SH-SY5Y (cell line): ENCODE measurements at regions not wholly inside any gene's neighbourhood (a gene's known extent, or its start where the extent isn't known, plus 50 kb on each side); places are given as distances from the start of the nearest gene placed in this dataset.

Source experiments
- GATA2 ChIP-seq: IDR thresholded peaks from 2 replicates; pipeline ENCODE4 v1.6.1; 2011; ENCODE audit warnings: mild to moderate bottlenecking, low read depth, low read length
- GATA3 ChIP-seq: IDR thresholded peaks from 2 replicates; pipeline ENCODE4 v1.6.1; 2011; ENCODE audit warnings: low read depth, mild to moderate bottlenecking, low read length, moderate library complexity

DNA sequence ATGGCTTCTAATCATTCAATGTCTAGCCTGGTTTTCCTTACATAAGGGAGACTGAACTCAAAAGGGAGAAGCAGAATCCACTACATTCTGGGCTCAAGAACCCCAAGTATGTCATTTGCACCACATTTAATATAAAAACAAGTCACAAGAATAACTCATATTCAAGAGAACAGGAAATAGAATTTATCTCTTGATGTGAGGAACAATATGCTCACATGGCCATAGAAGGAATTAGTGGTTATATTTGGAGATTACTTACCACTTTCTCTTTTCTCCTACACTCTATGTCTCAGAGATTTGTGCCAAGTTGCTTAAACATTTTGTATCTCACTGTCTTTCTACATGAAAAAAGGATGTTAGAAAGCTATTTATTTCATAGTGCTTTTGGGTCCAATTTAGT lies 922.6 kb upstream of the PABPC4L start:
- no peak for TF ChIP-seq GATA2
- TF ChIP-seq GATA3, result no peak
